ENCODE measurements at regions not wholly inside any gene's neighbourhood (a gene's known extent, or its start where the extent isn't known, plus 50 kb on each side); places are given as distances from the start of the nearest gene placed in this dataset.

DNA sequence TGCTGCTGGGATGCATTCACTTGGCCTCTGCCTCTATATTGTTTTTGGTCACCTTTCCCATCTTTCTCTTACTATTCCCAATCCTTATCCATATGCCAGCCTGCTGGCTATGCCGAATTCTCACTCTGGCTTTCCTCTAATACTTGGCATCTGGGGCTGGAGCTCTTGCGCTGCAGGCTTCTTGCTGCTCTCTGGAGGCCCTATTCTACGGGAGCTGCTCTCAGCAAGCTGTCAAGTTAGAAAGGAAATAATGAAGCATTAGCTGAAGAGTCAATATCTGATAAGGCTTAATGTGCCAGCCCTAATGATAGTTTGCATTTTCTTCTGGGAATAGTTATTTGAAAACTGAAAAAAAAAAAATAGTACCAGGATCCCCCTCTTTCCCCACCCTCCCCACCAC is 125.3 kb upstream of the CYYR1 start (continued):
- TF ChIP-seq, protein P1, sequence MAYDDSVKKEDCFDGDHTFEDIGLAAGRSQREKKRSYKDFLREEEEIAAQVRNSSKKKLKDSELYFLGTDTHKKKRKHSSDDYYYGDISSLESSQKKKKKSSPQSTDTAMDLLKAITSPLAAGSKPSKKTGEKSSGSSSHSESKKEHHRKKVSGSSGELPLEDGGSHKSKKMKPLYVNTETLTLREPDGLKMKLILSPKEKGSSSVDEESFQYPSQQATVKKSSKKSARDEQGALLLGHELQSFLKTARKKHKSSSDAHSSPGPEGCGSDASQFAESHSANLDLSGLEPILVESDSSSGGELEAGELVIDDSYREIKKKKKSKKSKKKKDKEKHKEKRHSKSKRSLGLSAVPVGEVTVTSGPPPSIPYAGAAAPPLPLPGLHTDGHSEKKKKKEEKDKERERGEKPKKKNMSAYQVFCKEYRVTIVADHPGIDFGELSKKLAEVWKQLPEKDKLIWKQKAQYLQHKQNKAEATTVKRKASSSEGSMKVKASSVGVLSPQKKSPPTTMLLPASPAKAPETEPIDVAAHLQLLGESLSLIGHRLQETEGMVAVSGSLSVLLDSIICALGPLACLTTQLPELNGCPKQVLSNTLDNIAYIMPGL (CRISPR knock-in tag; IDR thresholded peaks at IDR 0.05), result no peak
- TF ChIP-seq, protein P2, sequence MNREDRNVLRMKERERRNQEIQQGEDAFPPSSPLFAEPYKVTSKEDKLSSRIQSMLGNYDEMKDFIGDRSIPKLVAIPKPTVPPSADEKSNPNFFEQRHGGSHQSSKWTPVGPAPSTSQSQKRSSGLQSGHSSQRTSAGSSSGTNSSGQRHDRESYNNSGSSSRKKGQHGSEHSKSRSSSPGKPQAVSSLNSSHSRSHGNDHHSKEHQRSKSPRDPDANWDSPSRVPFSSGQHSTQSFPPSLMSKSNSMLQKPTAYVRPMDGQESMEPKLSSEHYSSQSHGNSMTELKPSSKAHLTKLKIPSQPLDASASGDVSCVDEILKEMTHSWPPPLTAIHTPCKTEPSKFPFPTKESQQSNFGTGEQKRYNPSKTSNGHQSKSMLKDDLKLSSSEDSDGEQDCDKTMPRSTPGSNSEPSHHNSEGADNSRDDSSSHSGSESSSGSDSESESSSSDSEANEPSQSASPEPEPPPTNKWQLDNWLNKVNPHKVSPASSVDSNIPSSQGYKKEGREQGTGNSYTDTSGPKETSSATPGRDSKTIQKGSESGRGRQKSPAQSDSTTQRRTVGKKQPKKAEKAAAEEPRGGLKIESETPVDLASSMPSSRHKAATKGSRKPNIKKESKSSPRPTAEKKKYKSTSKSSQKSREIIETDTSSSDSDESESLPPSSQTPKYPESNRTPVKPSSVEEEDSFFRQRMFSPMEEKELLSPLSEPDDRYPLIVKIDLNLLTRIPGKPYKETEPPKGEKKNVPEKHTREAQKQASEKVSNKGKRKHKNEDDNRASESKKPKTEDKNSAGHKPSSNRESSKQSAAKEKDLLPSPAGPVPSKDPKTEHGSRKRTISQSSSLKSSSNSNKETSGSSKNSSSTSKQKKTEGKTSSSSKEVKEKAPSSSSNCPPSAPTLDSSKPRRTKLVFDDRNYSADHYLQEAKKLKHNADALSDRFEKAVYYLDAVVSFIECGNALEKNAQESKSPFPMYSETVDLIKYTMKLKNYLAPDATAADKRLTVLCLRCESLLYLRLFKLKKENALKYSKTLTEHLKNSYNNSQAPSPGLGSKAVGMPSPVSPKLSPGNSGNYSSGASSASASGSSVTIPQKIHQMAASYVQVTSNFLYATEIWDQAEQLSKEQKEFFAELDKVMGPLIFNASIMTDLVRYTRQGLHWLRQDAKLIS (CRISPR knock-in tag; IDR thresholded peaks at IDR 0.05; ENCODE audit: borderline replicate concordance), result no peak
- TF ChIP-seq KAT7 (CRISPR knock-in tag; IDR thresholded peaks at IDR 0.05; ENCODE audit: borderline replicate concordance) (no peak), CREM (CRISPR knock-in tag; IDR thresholded peaks at IDR 0.05) (no peak), ZNF121 (CRISPR knock-in tag; IDR thresholded peaks at IDR 0.05) (no peak), ZNF416 (CRISPR knock-in tag; IDR thresholded peaks at IDR 0.05) (no peak)
- TF ChIP-seq, protein P3, sequence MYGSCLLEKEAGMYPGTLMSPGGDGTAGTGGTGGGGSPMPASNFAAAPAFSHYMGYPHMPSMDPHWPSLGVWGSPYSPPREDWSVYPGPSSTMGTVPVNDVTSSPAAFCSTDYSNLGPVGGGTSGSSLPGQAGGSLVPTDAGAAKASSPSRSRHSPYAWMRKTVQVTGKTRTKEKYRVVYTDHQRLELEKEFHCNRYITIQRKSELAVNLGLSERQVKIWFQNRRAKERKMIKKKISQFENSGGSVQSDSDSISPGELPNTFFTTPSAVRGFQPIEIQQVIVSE (CRISPR knock-in tag; IDR thresholded peaks at IDR 0.05; ENCODE audit: borderline replicate concordance), result no peak

DNA sequence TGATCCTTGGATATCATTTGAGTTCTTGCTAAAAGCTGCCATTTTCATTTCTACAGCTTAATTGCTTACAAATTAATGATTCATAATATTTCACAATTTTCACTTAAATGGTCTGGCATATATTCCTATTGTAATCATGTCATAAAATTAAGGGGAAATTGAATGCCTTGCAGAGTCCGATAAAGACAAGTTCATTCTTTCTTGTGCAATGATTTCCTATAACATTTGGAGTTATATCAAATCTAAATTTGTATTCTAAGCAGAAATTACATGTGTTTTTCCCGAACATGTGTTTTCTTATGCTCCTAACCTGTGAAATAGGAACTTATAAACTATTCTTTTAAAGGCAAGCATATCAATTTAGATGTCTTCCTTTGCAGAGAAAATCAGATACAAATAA is 118.3 kb upstream of the CYYR1 start:
- H3K4me3 Mint-ChIP-seq, result no peak overlapping the region
- H3K9me3 Mint-ChIP-seq, result peaks cover 10% of the 10 kb centered on the region
- H3K4me1 Mint-ChIP-seq, result no peaks in the 10 kb centered on the region

More for the DNA sequence above, 118.3 kb upstream of the CYYR1 start:
- DNase-seq (ENCODE audit: low spot score), result no peak
- no peak overlapping the region for H3K27ac Mint-ChIP-seq
- TF ChIP-seq, protein P4, sequence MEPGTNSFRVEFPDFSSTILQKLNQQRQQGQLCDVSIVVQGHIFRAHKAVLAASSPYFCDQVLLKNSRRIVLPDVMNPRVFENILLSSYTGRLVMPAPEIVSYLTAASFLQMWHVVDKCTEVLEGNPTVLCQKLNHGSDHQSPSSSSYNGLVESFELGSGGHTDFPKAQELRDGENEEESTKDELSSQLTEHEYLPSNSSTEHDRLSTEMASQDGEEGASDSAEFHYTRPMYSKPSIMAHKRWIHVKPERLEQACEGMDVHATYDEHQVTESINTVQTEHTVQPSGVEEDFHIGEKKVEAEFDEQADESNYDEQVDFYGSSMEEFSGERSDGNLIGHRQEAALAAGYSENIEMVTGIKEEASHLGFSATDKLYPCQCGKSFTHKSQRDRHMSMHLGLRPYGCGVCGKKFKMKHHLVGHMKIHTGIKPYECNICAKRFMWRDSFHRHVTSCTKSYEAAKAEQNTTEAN (CRISPR knock-in tag; IDR thresholded peaks at IDR 0.05), result no peak
- no peak for TF ChIP-seq ZNF232 (CRISPR knock-in tag; IDR thresholded peaks at IDR 0.05)
- TF ChIP-seq IRF2 (CRISPR knock-in tag; IDR thresholded peaks at IDR 0.05; ENCODE audit: borderline replicate concordance, low read depth), result no peak
- TF ChIP-seq ESRRA (CRISPR knock-in tag; IDR thresholded peaks at IDR 0.05; ENCODE audit: borderline replicate concordance), result no peak
- TF ChIP-seq, protein P5, sequence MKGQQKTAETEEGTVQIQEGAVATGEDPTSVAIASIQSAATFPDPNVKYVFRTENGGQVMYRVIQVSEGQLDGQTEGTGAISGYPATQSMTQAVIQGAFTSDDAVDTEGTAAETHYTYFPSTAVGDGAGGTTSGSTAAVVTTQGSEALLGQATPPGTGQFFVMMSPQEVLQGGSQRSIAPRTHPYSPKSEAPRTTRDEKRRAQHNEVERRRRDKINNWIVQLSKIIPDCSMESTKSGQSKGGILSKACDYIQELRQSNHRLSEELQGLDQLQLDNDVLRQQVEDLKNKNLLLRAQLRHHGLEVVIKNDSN (CRISPR knock-in tag; IDR thresholded peaks at IDR 0.05), result no peak
- no peak for TF ChIP-seq EMX1 (CRISPR knock-in tag; IDR thresholded peaks at IDR 0.05)
- TF ChIP-seq RORB (CRISPR knock-in tag; IDR thresholded peaks at IDR 0.05), result no peak
- TF ChIP-seq, protein P6, sequence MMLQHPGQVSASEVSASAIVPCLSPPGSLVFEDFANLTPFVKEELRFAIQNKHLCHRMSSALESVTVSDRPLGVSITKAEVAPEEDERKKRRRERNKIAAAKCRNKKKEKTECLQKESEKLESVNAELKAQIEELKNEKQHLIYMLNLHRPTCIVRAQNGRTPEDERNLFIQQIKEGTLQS (CRISPR knock-in tag; conservative IDR thresholded peaks at IDR 0.05), result no peak
- TF ChIP-seq NR1H2 (CRISPR knock-in tag; IDR thresholded peaks at IDR 0.05), result no peak
- no peak for TF ChIP-seq GABPB1 (CRISPR knock-in tag; IDR thresholded peaks at IDR 0.05)
- no peak for TF ChIP-seq NR3C1 (CRISPR knock-in tag; conservative IDR thresholded peaks at IDR 0.05; ENCODE audit: low read depth)
- TF ChIP-seq, protein P7, sequence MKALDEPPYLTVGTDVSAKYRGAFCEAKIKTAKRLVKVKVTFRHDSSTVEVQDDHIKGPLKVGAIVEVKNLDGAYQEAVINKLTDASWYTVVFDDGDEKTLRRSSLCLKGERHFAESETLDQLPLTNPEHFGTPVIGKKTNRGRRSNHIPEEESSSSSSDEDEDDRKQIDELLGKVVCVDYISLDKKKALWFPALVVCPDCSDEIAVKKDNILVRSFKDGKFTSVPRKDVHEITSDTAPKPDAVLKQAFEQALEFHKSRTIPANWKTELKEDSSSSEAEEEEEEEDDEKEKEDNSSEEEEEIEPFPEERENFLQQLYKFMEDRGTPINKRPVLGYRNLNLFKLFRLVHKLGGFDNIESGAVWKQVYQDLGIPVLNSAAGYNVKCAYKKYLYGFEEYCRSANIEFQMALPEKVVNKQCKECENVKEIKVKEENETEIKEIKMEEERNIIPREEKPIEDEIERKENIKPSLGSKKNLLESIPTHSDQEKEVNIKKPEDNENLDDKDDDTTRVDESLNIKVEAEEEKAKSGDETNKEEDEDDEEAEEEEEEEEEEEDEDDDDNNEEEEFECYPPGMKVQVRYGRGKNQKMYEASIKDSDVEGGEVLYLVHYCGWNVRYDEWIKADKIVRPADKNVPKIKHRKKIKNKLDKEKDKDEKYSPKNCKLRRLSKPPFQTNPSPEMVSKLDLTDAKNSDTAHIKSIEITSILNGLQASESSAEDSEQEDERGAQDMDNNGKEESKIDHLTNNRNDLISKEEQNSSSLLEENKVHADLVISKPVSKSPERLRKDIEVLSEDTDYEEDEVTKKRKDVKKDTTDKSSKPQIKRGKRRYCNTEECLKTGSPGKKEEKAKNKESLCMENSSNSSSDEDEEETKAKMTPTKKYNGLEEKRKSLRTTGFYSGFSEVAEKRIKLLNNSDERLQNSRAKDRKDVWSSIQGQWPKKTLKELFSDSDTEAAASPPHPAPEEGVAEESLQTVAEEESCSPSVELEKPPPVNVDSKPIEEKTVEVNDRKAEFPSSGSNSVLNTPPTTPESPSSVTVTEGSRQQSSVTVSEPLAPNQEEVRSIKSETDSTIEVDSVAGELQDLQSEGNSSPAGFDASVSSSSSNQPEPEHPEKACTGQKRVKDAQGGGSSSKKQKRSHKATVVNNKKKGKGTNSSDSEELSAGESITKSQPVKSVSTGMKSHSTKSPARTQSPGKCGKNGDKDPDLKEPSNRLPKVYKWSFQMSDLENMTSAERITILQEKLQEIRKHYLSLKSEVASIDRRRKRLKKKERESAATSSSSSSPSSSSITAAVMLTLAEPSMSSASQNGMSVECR (CRISPR knock-in tag; IDR thresholded peaks at IDR 0.05; ENCODE audit: borderline replicate concordance), result no peak
- ChIA-PET CTCF (no interaction called here), POLR2A (no interaction called here)
- H3K36me3 Mint-ChIP-seq, result no peaks in the 10 kb centered on the region
- peaks cover 11% of the 10 kb centered on the region for H3K27me3 Mint-ChIP-seq (ENCODE audit: low read depth)
- no peak for ATAC-seq
